K562 (cell line): ENCODE measurements at regions not wholly inside any gene's neighbourhood (a gene's known extent, or its start where the extent isn't known, plus 50 kb on each side); places are given as distances from the start of the nearest gene placed in this dataset.

Source experiments
- REST ChIP-seq, 2 experiments: fragments of 450-650 bp; formaldehyde crosslinking in 1 of 2; IDR thresholded peaks; 2 replicates each; pipeline versions ENCODE4 v1.4.0 to v1.6.1; 2014 to 2020; ENCODE audit warnings: mild to moderate bottlenecking in 2 of 2, borderline replicate concordance in 1 of 2, low read depth in 1 of 2
- ZNF224 ChIP-seq: sonication (generic); formaldehyde crosslinking; IDR thresholded peaks from 2 replicates; pipeline ENCODE4 v1.8.0; 2022; ENCODE audit warnings: mild to moderate bottlenecking, missing genetic modification reagents
- ZSCAN32 ChIP-seq: fragments of 450-650 bp; formaldehyde crosslinking; IDR thresholded peaks from 2 replicates; pipeline ENCODE4 v1.4.0; 2020; ENCODE audit warnings: mild to moderate bottlenecking, moderate library complexity

DNA sequence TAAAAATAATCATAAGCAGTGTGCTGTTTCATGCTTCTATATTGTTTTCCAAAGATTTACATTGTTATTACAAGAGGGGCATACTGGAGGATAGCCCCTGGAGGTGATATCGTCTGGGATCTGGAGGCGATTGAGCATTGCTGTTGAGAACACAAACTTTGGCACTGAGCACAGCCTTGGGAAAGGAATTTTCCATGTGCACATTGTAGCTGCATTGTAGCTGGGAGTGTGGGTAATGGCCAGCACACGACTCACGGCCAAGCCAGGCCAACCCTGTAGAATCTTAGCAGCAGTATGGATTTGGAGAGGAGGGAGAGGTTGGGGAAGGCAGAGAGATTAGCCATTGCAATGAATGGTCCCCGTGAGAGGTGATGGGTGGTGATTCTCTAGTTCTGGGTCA is 121.9 kb downstream of the SMIM20 start:
- TF ChIP-seq ZSCAN32 (CRISPR knock-in tag) (no peak), ZNF224 (CRISPR knock-in tag) (no peak), REST (IDR thresholded peaks at IDR 0.05; ENCODE audit: borderline replicate concordance) (no peak), REST (CRISPR knock-in tag; IDR thresholded peaks at IDR 0.05; ENCODE audit: low read depth) (no peak)
